ENCODE measurements at regions not wholly inside any gene's neighbourhood (a gene's known extent, or its start where the extent isn't known, plus 50 kb on each side); places are given as distances from the start of the nearest gene placed in this dataset.

DNA sequence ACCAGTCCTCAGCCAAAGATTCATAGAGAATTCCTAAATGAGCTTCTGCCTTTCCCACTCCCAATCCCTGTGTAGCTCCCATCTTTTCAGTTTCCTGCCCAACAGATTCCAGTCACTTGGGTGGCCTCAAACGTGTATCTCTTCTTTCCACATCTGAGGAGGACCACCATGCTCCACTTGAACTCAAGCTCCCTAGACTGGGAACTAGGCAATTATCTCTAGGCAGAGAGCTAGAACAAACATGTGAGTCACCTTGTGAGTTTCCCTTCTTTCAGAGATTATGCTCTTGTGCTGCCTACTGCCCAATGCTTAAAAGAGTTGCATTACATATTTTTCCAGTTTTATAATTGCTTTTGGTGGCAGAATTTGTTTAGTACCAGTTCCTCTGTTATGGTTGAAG, 178.0 kb downstream of the MDFIC start:
- Mint-ChIP-seq H3K27ac (ENCODE audit: low read depth, unreplicated experiment) (no peak overlapping the region), H3K4me3 (ENCODE audit: unreplicated experiment) (no peak overlapping the region), H3K27me3 (ENCODE audit: insufficient read depth, unreplicated experiment) (no peaks in the 10 kb centered on the region), H3K9me3 (ENCODE audit: unreplicated experiment) (no peaks in the 10 kb centered on the region), H3K36me3 (ENCODE audit: insufficient read depth, unreplicated experiment) (no peaks in the 10 kb centered on the region), H3K4me1 (ENCODE audit: insufficient read depth, unreplicated experiment) (peaks cover 11% of the 10 kb centered on the region)
- intact Hi-C loops (cut with micrococcal nuclease): no loop called here
- ChIA-PET CTCF (interaction anchor here (0.5 to 1.0 kb wide), 5 partner anchors 14 to 233 kb away, joined by 3 to 6 read pairs (median 3); no protein-coding TSS in a partner anchor), POLR2A (interaction anchor here (0.9 kb wide), 1 partner anchor 10 kb away, joined by 4 read pairs; no protein-coding TSS in a partner anchor)
- TF ChIP-seq, protein P1, sequence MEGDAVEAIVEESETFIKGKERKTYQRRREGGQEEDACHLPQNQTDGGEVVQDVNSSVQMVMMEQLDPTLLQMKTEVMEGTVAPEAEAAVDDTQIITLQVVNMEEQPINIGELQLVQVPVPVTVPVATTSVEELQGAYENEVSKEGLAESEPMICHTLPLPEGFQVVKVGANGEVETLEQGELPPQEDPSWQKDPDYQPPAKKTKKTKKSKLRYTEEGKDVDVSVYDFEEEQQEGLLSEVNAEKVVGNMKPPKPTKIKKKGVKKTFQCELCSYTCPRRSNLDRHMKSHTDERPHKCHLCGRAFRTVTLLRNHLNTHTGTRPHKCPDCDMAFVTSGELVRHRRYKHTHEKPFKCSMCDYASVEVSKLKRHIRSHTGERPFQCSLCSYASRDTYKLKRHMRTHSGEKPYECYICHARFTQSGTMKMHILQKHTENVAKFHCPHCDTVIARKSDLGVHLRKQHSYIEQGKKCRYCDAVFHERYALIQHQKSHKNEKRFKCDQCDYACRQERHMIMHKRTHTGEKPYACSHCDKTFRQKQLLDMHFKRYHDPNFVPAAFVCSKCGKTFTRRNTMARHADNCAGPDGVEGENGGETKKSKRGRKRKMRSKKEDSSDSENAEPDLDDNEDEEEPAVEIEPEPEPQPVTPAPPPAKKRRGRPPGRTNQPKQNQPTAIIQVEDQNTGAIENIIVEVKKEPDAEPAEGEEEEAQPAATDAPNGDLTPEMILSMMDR (IDR thresholded peaks at IDR 0.05; ENCODE audit: unreplicated experiment): no peak
- DNase-seq (ENCODE audit: unreplicated experiment): peak; percentile 26
- BruUV-seq (replicated peaks): no TSS peak

- Mint-ChIP-seq H3K4me3 (ENCODE audit: unreplicated experiment) (no peak overlapping the region), H3K27ac (ENCODE audit: low read depth, unreplicated experiment) (no peak overlapping the region), H3K36me3 (ENCODE audit: insufficient read depth, unreplicated experiment) (no peaks in the 10 kb centered on the region), H3K9me3 (ENCODE audit: unreplicated experiment) (no peaks in the 10 kb centered on the region), H3K4me1 (ENCODE audit: insufficient read depth, unreplicated experiment) (peaks cover 11% of the 10 kb centered on the region), H3K27me3 (ENCODE audit: insufficient read depth, unreplicated experiment) (no peaks in the 10 kb centered on the region)
- CTCF ChIA-PET: interaction anchor here (0.6 kb wide), 1 partner anchor 9 kb away, joined by 3 read pairs; no protein-coding TSS in a partner anchor
- intact Hi-C loops (cut with micrococcal nuclease): no loop called here
- POLR2A ChIA-PET: no interaction called here
- BruUV-seq (replicated peaks): no TSS peak
- peak; percentile 23 for DNase-seq (ENCODE audit: unreplicated experiment)
- TF ChIP-seq, protein P1 (IDR thresholded peaks at IDR 0.05; ENCODE audit: unreplicated experiment): no peak
Measured at GRCh38 chr7:115097175-115097671, 175.3 kb downstream of the MDFIC start.

DNA sequence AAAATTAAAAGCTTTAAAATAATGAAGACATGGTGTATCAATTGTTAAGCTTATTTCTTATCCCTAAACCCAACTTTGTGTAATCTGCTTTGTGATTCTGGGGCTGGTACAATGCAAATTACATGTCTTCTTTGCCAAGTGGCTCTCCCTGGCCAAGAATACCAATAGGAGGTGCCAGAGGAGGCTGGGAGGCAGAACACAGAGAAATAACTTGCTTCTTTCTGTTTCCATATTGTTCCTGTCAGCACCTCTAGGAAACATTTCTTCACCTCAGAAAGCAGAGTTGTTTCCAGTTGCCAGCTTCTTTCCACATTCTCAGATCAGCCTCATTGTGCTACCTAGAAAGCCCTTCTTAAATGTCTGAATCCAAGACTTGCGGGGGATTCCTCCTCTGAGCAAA, 174.4 kb downstream of the MDFIC start:
- no peak for DNase-seq (ENCODE audit: unreplicated experiment)
- Mint-ChIP-seq H3K27me3 (ENCODE audit: insufficient read depth, unreplicated experiment) (no peaks in the 10 kb centered on the region), H3K36me3 (ENCODE audit: insufficient read depth, unreplicated experiment) (no peaks in the 10 kb centered on the region), H3K4me1 (ENCODE audit: insufficient read depth, unreplicated experiment) (peaks cover 11% of the 10 kb centered on the region), H3K9me3 (ENCODE audit: unreplicated experiment) (no peaks in the 10 kb centered on the region), H3K4me3 (ENCODE audit: unreplicated experiment) (no peak overlapping the region), H3K27ac (ENCODE audit: low read depth, unreplicated experiment) (no peak overlapping the region)
- BruUV-seq (replicated peaks): no TSS peak
- POLR2A ChIA-PET: no interaction called here
- TF ChIP-seq, protein P1 (IDR thresholded peaks at IDR 0.05; ENCODE audit: unreplicated experiment): no peak
- intact Hi-C loops (cut with micrococcal nuclease): no loop called here
- CTCF ChIA-PET: interaction anchor here (1.0 kb wide), 1 partner anchor 11 kb away, joined by 3 read pairs; no protein-coding TSS in a partner anchor

- ChIA-PET CTCF (no interaction called here), POLR2A (interaction anchor here (0.6 kb wide), 1 partner anchor 893 kb away, joined by 3 read pairs; no protein-coding TSS in a partner anchor)
- no peak overlapping the region for H3K4me3 Mint-ChIP-seq (ENCODE audit: unreplicated experiment)
- TF ChIP-seq, protein P1 (IDR thresholded peaks at IDR 0.05; ENCODE audit: unreplicated experiment): no peak
- H3K36me3 Mint-ChIP-seq (ENCODE audit: insufficient read depth, unreplicated experiment): no peaks in the 10 kb centered on the region
- intact Hi-C loops (cut with micrococcal nuclease): no loop called here
- H3K27ac Mint-ChIP-seq (ENCODE audit: low read depth, unreplicated experiment): no peak overlapping the region
- peaks cover 6% of the 10 kb centered on the region for H3K4me1 Mint-ChIP-seq (ENCODE audit: insufficient read depth, unreplicated experiment)
- peak; percentile 19 for DNase-seq (ENCODE audit: unreplicated experiment)
- no peaks in the 10 kb centered on the region for H3K9me3 Mint-ChIP-seq (ENCODE audit: unreplicated experiment)
- BruUV-seq (replicated peaks): no TSS peak
- H3K27me3 Mint-ChIP-seq (ENCODE audit: insufficient read depth, unreplicated experiment): no peaks in the 10 kb centered on the region
Measured at GRCh38 chr7:115094163-115094562, 172.3 kb downstream of the MDFIC start.
